Progenitor cell of endocrine pancreas (in vitro differentiated cells): ENCODE measurements at regions not wholly inside any gene's neighbourhood (a gene's known extent, or its start where the extent isn't known, plus 50 kb on each side); places are given as distances from the start of the nearest gene placed in this dataset.

Experiments
- DNase-seq: peaks from one replicate; pipeline ENCODE4 v3.0.0; 2021; ENCODE audit warnings: low spot score; ENCODE audit not compliant: unreplicated experiment
- H3K27ac Mint-ChIP-seq: 2 replicates; pipeline ENCODE4 v1.8.0; 2021; ENCODE audit warnings: mild to moderate bottlenecking, moderate library complexity, mixed read lengths
- H3K27me3 Mint-ChIP-seq: 2 replicates; pipeline ENCODE4 v1.8.0; 2021; ENCODE audit warnings: mixed read lengths
- H3K36me3 Mint-ChIP-seq: 2 replicates; pipeline ENCODE4 v1.8.0; 2022; ENCODE audit warnings: mixed read lengths; ENCODE audit not compliant: insufficient read depth
- H3K4me1 Mint-ChIP-seq: 2 replicates; pipeline ENCODE4 v1.8.0; 2021; ENCODE audit warnings: low read depth, mixed read lengths
- H3K4me3 Mint-ChIP-seq: 2 replicates; pipeline ENCODE4 v1.8.0; 2021; ENCODE audit warnings: low read depth, mild to moderate bottlenecking, moderate library complexity, mixed read lengths
- H3K9me3 Mint-ChIP-seq: 2 replicates; pipeline ENCODE4 v1.8.0; 2021; ENCODE audit warnings: low read depth, mixed read lengths
- TF ChIP-seq, protein P1 (sequence below): fragments of 200-600 bp; sonication (generic); IDR thresholded peaks from one replicate; pipeline ENCODE4 v1.5.0; 2021; ENCODE audit warnings: antibody characterized with exemption, mild to moderate bottlenecking; ENCODE audit not compliant: unreplicated experiment

- no peak overlapping the region for H3K4me3 Mint-ChIP-seq
- TF ChIP-seq, protein P1, sequence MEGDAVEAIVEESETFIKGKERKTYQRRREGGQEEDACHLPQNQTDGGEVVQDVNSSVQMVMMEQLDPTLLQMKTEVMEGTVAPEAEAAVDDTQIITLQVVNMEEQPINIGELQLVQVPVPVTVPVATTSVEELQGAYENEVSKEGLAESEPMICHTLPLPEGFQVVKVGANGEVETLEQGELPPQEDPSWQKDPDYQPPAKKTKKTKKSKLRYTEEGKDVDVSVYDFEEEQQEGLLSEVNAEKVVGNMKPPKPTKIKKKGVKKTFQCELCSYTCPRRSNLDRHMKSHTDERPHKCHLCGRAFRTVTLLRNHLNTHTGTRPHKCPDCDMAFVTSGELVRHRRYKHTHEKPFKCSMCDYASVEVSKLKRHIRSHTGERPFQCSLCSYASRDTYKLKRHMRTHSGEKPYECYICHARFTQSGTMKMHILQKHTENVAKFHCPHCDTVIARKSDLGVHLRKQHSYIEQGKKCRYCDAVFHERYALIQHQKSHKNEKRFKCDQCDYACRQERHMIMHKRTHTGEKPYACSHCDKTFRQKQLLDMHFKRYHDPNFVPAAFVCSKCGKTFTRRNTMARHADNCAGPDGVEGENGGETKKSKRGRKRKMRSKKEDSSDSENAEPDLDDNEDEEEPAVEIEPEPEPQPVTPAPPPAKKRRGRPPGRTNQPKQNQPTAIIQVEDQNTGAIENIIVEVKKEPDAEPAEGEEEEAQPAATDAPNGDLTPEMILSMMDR: no peak
- no peak for DNase-seq
- H3K9me3 Mint-ChIP-seq: no peaks in the 10 kb centered on the region
- no peaks in the 10 kb centered on the region for H3K36me3 Mint-ChIP-seq
- H3K27ac Mint-ChIP-seq: no peak overlapping the region
- no peaks in the 10 kb centered on the region for H3K4me1 Mint-ChIP-seq
- H3K27me3 Mint-ChIP-seq: peaks cover 9% of the 10 kb centered on the region
Observed at GRCh38 chr22:48090332-48090672, 1327.9 kb downstream of the TBC1D22A start.

DNA sequence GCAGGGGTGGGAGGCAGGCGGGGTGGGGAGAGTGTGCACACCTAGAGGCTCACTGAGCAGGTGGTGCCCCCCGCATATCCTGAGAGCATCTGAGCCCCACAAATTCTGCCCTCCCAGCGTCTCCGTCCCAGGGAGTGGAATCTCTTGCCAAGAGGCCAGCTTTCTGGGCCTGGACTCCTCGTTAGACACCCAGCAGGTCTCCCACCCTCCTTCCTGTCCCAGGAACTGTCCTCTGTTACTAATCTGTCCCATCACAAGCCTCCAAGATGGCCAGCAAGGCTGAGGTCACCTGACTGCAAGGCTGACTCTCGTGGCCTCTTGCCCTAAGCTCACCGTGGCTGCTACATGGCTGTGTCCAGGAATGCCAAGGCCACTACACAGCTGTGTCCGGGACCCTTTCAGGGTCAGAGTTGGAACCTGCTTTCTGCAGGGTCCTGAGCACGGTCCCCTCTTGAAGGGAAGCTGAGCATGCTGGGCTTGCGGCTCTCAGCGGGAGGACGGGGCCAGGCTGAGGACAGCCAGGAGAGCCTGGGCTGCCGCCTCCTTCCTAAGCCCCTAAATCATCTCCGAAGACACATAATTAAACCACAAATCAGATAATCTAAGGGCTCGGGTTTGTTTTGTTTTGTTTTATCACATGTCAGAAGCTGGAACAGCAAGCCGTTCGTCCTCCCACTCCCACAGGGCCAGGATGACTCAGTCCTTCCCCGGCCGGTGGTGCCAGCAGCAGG, 1327.3 kb downstream of the TBC1D22A start:
- Mint-ChIP-seq H3K36me3 (no peaks in the 10 kb centered on the region), H3K27me3 (peaks cover 4% of the 10 kb centered on the region), H3K4me3 (no peak overlapping the region), H3K4me1 (no peaks in the 10 kb centered on the region), H3K9me3 (no peaks in the 10 kb centered on the region), H3K27ac (no peak overlapping the region)
- TF ChIP-seq, protein P1: no peak
- no peak for DNase-seq

DNA sequence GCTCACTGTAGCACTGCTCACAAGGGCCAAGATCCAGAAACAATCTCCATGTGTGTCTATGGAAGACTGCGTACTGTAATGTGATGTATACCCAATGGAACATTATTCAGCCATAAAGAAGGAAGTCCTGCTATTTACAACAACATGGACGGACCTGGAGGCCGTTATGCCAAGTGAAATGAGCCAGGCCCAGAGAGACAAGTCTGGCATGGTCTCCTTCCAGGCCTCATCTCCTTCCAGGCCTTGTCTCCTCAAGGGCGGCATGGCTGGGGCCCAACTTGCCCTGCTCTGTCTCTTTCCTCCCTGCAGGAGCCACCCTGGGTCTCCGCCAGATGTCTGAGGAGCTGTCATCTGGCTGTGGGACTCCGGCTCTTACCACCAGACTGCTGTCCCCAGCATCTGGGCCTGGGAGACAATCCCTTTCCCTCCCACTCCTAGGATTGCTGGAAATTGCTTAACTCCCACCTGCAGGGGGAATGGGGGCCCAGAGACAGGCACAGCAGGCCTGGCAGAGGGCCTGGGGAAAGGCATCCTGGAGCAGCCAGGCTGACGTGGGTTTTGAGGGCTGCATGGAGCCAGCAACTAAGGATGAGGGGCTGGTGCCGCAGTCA, 1326.6 kb downstream of the TBC1D22A start:
- no peaks in the 10 kb centered on the region for H3K36me3 Mint-ChIP-seq
- DNase-seq: no peak
- H3K27ac Mint-ChIP-seq: no peak overlapping the region
- no peaks in the 10 kb centered on the region for H3K9me3 Mint-ChIP-seq
- TF ChIP-seq, protein P1: no peak
- no peak overlapping the region for H3K4me3 Mint-ChIP-seq
- H3K27me3 Mint-ChIP-seq: peaks cover 7% of the 10 kb centered on the region
- H3K4me1 Mint-ChIP-seq: no peaks in the 10 kb centered on the region

DNA sequence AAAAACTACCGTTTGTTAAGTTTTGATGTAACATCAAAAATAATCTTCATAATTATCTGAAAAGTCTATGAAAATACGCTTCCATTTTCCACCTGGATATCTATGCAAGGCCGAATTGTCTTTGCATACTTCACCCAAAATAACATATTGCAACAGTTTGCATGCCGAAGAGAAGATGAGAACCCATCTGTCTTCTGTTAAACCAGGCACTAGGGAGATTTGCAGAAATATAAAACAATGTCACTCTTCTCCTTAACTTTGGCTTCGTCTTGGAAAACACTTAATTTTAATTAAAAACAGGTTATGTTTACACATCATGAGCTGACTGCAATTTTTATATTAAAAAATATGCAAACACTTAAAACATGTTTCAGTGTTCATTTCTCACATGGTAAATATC, 1325.8 kb downstream of the TBC1D22A start:
- H3K4me1 Mint-ChIP-seq: no peaks in the 10 kb centered on the region
- no peak overlapping the region for H3K27ac Mint-ChIP-seq
- H3K9me3 Mint-ChIP-seq: no peaks in the 10 kb centered on the region
- DNase-seq: no peak
- H3K36me3 Mint-ChIP-seq: no peaks in the 10 kb centered on the region
- no peak overlapping the region for H3K4me3 Mint-ChIP-seq
- TF ChIP-seq, protein P1: no peak
- peaks cover 8% of the 10 kb centered on the region for H3K27me3 Mint-ChIP-seq

- Mint-ChIP-seq H3K27ac (no peak overlapping the region), H3K27me3 (peaks cover 21% of the 10 kb centered on the region), H3K9me3 (no peaks in the 10 kb centered on the region), H3K4me3 (no peak overlapping the region), H3K36me3 (no peaks in the 10 kb centered on the region), H3K4me1 (no peaks in the 10 kb centered on the region)
- TF ChIP-seq, protein P1: no peak
- DNase-seq: no peak
Observed at GRCh38 chr22:48085901-48086645, 1323.6 kb downstream of the TBC1D22A start.
